IPS-18c (cell line): ENCODE measurements at regions not wholly inside any gene's neighbourhood (a gene's known extent, or its start where the extent isn't known, plus 50 kb on each side); places are given as distances from the start of the nearest gene placed in this dataset.

Experiments
- H3K4me3 ChIP-seq: 2 replicates; pipeline ENCODE4 v1.7.0; 2013; ENCODE audit warnings: low read depth, mild to moderate bottlenecking, low read length, moderate library complexity; ENCODE audit not compliant: insufficient read depth
- H3K9me3 ChIP-seq: one replicate; pipeline ENCODE4 v1.6.1; 2013; ENCODE audit warnings: mild to moderate bottlenecking, low read length, moderate library complexity; ENCODE audit not compliant: control insufficient read depth, insufficient read depth

- Histone ChIP-seq H3K9me3 (no peaks in the 10 kb centered on the region), H3K4me3 (no peak overlapping the region)
Observed at GRCh38 chr5:73395256-73395655, 53.3 kb downstream of the FOXD1 start.

- no peaks in the 10 kb centered on the region for H3K9me3 ChIP-seq
Observed at GRCh38 chr5:73394610-73395009, 54.0 kb downstream of the FOXD1 start.

GRCh38 chr5:73393611-73394489, 54.7 kb downstream of the FOXD1 start:
- no peaks in the 10 kb centered on the region for H3K9me3 ChIP-seq
- no peak overlapping the region for H3K4me3 ChIP-seq

More at GRCh38 chr5:73394610-73395009, 54.0 kb downstream of the FOXD1 start:
- no peak overlapping the region for H3K4me3 ChIP-seq

GRCh38 chr5:73392775-73393174, 55.8 kb downstream of the FOXD1 start:
- Histone ChIP-seq H3K4me3 (no peak overlapping the region), H3K9me3 (no peaks in the 10 kb centered on the region)

- no peaks in the 10 kb centered on the region for H3K9me3 ChIP-seq
- no peak overlapping the region for H3K4me3 ChIP-seq
Observed at GRCh38 chr5:73391441-73391881, 57.1 kb downstream of the FOXD1 start.

GRCh38 chr5:73390972-73391371, 57.6 kb downstream of the FOXD1 start:
- Histone ChIP-seq H3K4me3 (no peak overlapping the region), H3K9me3 (no peaks in the 10 kb centered on the region)

GRCh38 chr5:73388740-73389139, 59.8 kb downstream of the FOXD1 start:
- H3K4me3 ChIP-seq = no peak overlapping the region
- H3K9me3 ChIP-seq = no peaks in the 10 kb centered on the region

- no peak overlapping the region for H3K4me3 ChIP-seq
- H3K9me3 ChIP-seq = no peaks in the 10 kb centered on the region
Observed at GRCh38 chr5:73388306-73388684, 60.3 kb downstream of the FOXD1 start.

- Histone ChIP-seq H3K4me3 (no peak overlapping the region), H3K9me3 (no peaks in the 10 kb centered on the region)
Observed at GRCh38 chr5:73387601-73388305, 60.8 kb downstream of the FOXD1 start.

GRCh38 chr5:73387149-73387591, 61.4 kb downstream of the FOXD1 start:
- Histone ChIP-seq H3K4me3 (no peak overlapping the region), H3K9me3 (no peaks in the 10 kb centered on the region)

GRCh38 chr5:73384861-73385260, 63.7 kb downstream of the FOXD1 start:
- H3K9me3 ChIP-seq = no peaks in the 10 kb centered on the region
- no peak overlapping the region for H3K4me3 ChIP-seq

GRCh38 chr5:73382401-73382740, 66.2 kb downstream of the FOXD1 start:
- no peaks in the 10 kb centered on the region for H3K9me3 ChIP-seq
- H3K4me3 ChIP-seq = no peak overlapping the region

- Histone ChIP-seq H3K4me3 (no peak overlapping the region), H3K9me3 (no peaks in the 10 kb centered on the region)
Observed at GRCh38 chr5:73381590-73382400, 66.8 kb downstream of the FOXD1 start.

- Histone ChIP-seq H3K4me3 (no peak overlapping the region), H3K9me3 (no peaks in the 10 kb centered on the region)
Observed at GRCh38 chr5:73380710-73381589, 67.6 kb downstream of the FOXD1 start.

GRCh38 chr5:73380041-73380440, 68.5 kb downstream of the FOXD1 start:
- Histone ChIP-seq H3K4me3 (no peak overlapping the region), H3K9me3 (no peaks in the 10 kb centered on the region)

GRCh38 chr5:73379435-73379834, 69.1 kb downstream of the FOXD1 start:
- no peak overlapping the region for H3K4me3 ChIP-seq
- no peaks in the 10 kb centered on the region for H3K9me3 ChIP-seq

- no peak overlapping the region for H3K4me3 ChIP-seq
- H3K9me3 ChIP-seq = no peaks in the 10 kb centered on the region
Observed at GRCh38 chr5:73378765-73379164, 69.8 kb downstream of the FOXD1 start.
